Panc1 (cell line): ENCODE measurements at regions not wholly inside any gene's neighbourhood (a gene's known extent, or its start where the extent isn't known, plus 50 kb on each side); places are given as distances from the start of the nearest gene placed in this dataset.

Experiments
- ATAC-seq: fragments of 200-7000 bp; cut with Tn5 transposase; 2 replicates; pipeline ENCODE4 v1.9.1; 2020; ENCODE audit warnings: mild to moderate bottlenecking, moderate library complexity
- BruUV-seq: library from RNA; stranded (reverse); fragments of 400-500 nt; replicated peaks from 2 replicates; lab custom pipeline; 2021; lab: Mats Ljungman, UMichigan
- CTCF ChIA-PET: fragments of 300-600 bp; sonication (Branson Sonifier 250); formaldehyde crosslinking; loops from one replicate; lab custom pipeline; 2022; ENCODE audit warnings: antibody characterized with exemption; lab: Charles Lee
- POLR2A ChIA-PET: fragments of 300-600 bp; sonication (Branson Sonifier 250); formaldehyde crosslinking; loops from one replicate; lab custom pipeline; 2022; ENCODE audit warnings: antibody characterized with exemption; lab: Charles Lee
- DNase-seq: peaks from one replicate; pipeline ENCODE4 v3.0.0-alpha.2; 2010; ENCODE audit warnings: low read depth, low spot score
- H3K27ac ChIP-seq: 2 replicates; pipeline ENCODE4 v1.5.1; 2011; ENCODE audit warnings: mild to moderate bottlenecking, low read length, inconsistent platforms
- H3K27me3 ChIP-seq: fragments of 200-500 bp; sonication (Bioruptor generic); 2 replicates; pipeline ENCODE4 v1.6.0; 2014; ENCODE audit warnings: low read length, inconsistent platforms; ENCODE audit not compliant: control insufficient read depth, insufficient read depth
- H3K36me3 ChIP-seq: fragments of 200-500 bp; sonication (Bioruptor generic); 2 replicates; pipeline ENCODE4 v1.5.1; 2014; ENCODE audit warnings: inconsistent platforms, mild to moderate bottlenecking, low read length, moderate library complexity; ENCODE audit not compliant: control insufficient read depth, insufficient read depth
- H3K4me1 ChIP-seq: 2 replicates; pipeline ENCODE4 v1.5.1; 2011; ENCODE audit warnings: inconsistent platforms, mild to moderate bottlenecking, low read length, moderate library complexity; ENCODE audit not compliant: control insufficient read depth, insufficient read depth
- H3K4me3 ChIP-seq, 2 experiments: 2 replicates each; pipeline ENCODE4 v1.5.1; 2011 to 2012; ENCODE audit warnings: low read depth in 2 of 2, low read length in 2 of 2, mild to moderate bottlenecking in 2 of 2, inconsistent platforms in 1 of 2, moderate library complexity in 1 of 2
- H3K9me3 ChIP-seq: fragments of 200-500 bp; sonication (Bioruptor generic); 2 replicates; pipeline ENCODE4 v1.5.1; 2014; ENCODE audit warnings: low read depth, mild to moderate bottlenecking, inconsistent platforms, low read length, moderate library complexity; ENCODE audit not compliant: control insufficient read depth, insufficient read depth
- POLR2AphosphoS5 ChIP-seq: IDR thresholded peaks from 2 replicates; pipeline ENCODE4 v1.6.1; 2012; ENCODE audit warnings: mild to moderate bottlenecking, low read depth, low read length, moderate library complexity
- SIN3A ChIP-seq: IDR thresholded peaks from 2 replicates; pipeline ENCODE4 v1.6.1; 2012; ENCODE audit warnings: low read depth, mild to moderate bottlenecking, low read length, moderate library complexity, borderline replicate concordance; ENCODE audit not compliant: insufficient read depth
- TCF7L2 ChIP-seq: IDR thresholded peaks from 2 replicates; pipeline ENCODE4 v1.6.1; 2011; ENCODE audit warnings: mild to moderate bottlenecking, low read depth, low read length, inconsistent platforms
- in situ Hi-C: cut with HindIII; loops from 2 replicates; pipeline ENCODE4 v1.10.0; 2016; ENCODE audit warnings: low sequenced_read_pairs, low pct_unique_long_range_greater_than_20kb
- intact Hi-C: fragments of 100-400 bp; cut with micrococcal nuclease; formaldehyde crosslinking; loops from one replicate; pipeline ENCODE4 v1.10.0; 2022; ENCODE audit not compliant: unreplicated experiment
- TF ChIP-seq, protein P1 (sequence below): fragments of 450-650 bp; IDR thresholded peaks from 2 replicates; pipeline ENCODE4 v1.5.1; 2017; ENCODE audit warnings: mild to moderate bottlenecking
- TF ChIP-seq, protein P2 (sequence below), 2 experiments: IDR thresholded peaks; 2 replicates each; pipeline ENCODE4 v1.6.1; 2011 to 2012; ENCODE audit warnings: low read depth in 2 of 2, control low read depth in 1 of 2, low read length in 1 of 2, mild to moderate bottlenecking in 1 of 2, moderate library complexity in 1 of 2; ENCODE audit not compliant: insufficient read depth in 1 of 2

DNA sequence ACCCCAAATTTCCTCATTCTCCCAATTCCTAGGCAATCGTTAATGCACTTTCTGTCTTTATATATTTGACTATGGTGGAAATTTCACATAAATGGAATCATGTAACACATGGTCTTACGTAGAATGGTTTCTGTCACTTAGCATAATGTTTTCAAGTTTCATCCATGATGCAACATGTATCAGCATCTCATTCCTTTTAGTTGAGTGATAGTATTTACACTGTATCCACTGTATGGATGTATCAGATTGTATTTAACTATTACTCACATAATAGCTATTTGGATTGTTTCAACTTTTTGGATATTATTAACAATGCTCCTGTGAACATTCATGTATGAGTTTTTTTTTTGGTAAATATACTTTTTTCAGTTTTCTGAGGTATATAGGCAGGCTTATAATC, 982.3 kb upstream of the DDX18 start:
- Histone ChIP-seq H3K36me3 (no peaks in the 10 kb centered on the region), H3K27ac (no peak overlapping the region), H3K4me1 (no peaks in the 10 kb centered on the region), H3K9me3 (0 out of 2 replicates have a peak, but pooled peaks cover 2% of the 10 kb centered on the region), H3K4me3 (no peak overlapping the region), H3K27me3 (no peaks in the 10 kb centered on the region)
- DNase-seq (no peak), ATAC-seq (no peak)
- no TSS peak for BruUV-seq
- ChIA-PET POLR2A (no interaction called here), CTCF (no interaction called here)
- intact Hi-C loops, result no loop called here
- TF ChIP-seq TCF7L2 (no peak), POLR2AphosphoS5 (no peak)
- TF ChIP-seq, protein P1, sequence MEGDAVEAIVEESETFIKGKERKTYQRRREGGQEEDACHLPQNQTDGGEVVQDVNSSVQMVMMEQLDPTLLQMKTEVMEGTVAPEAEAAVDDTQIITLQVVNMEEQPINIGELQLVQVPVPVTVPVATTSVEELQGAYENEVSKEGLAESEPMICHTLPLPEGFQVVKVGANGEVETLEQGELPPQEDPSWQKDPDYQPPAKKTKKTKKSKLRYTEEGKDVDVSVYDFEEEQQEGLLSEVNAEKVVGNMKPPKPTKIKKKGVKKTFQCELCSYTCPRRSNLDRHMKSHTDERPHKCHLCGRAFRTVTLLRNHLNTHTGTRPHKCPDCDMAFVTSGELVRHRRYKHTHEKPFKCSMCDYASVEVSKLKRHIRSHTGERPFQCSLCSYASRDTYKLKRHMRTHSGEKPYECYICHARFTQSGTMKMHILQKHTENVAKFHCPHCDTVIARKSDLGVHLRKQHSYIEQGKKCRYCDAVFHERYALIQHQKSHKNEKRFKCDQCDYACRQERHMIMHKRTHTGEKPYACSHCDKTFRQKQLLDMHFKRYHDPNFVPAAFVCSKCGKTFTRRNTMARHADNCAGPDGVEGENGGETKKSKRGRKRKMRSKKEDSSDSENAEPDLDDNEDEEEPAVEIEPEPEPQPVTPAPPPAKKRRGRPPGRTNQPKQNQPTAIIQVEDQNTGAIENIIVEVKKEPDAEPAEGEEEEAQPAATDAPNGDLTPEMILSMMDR, result no peak
- in situ Hi-C loops, result no loop called here

DNA sequence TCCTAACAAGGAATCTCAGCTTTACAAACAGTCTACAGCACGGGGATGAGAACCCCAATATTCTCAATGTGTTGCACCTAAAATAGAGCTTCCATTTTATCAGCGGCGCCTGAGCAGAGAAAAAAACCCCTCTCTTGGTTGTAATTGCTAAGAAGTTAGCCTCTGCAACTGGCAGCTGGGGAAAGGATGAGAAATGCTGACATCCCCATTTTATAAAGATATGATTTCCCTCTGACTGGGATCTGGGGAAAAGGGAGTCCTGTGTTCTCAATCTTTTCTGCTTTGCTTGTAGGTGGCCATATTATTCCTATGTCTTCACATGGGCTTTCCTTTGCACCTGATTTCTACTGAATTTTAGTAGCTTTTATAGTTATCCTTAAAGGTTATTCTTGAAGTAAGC, 981.4 kb upstream of the DDX18 start:
- Histone ChIP-seq H3K9me3 (0 out of 2 replicates have a peak, but pooled peaks cover 2% of the 10 kb centered on the region), H3K27ac (no peak overlapping the region), H3K4me1 (no peaks in the 10 kb centered on the region), H3K36me3 (no peaks in the 10 kb centered on the region), H3K4me3 (no peak overlapping the region), H3K27me3 (no peaks in the 10 kb centered on the region)
- in situ Hi-C loops, result no loop called here
- TF ChIP-seq, protein P2, sequence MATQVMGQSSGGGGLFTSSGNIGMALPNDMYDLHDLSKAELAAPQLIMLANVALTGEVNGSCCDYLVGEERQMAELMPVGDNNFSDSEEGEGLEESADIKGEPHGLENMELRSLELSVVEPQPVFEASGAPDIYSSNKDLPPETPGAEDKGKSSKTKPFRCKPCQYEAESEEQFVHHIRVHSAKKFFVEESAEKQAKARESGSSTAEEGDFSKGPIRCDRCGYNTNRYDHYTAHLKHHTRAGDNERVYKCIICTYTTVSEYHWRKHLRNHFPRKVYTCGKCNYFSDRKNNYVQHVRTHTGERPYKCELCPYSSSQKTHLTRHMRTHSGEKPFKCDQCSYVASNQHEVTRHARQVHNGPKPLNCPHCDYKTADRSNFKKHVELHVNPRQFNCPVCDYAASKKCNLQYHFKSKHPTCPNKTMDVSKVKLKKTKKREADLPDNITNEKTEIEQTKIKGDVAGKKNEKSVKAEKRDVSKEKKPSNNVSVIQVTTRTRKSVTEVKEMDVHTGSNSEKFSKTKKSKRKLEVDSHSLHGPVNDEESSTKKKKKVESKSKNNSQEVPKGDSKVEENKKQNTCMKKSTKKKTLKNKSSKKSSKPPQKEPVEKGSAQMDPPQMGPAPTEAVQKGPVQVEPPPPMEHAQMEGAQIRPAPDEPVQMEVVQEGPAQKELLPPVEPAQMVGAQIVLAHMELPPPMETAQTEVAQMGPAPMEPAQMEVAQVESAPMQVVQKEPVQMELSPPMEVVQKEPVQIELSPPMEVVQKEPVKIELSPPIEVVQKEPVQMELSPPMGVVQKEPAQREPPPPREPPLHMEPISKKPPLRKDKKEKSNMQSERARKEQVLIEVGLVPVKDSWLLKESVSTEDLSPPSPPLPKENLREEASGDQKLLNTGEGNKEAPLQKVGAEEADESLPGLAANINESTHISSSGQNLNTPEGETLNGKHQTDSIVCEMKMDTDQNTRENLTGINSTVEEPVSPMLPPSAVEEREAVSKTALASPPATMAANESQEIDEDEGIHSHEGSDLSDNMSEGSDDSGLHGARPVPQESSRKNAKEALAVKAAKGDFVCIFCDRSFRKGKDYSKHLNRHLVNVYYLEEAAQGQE (IDR thresholded peaks at IDR 0.05; ENCODE audit: insufficient read depth in 1 of 2, low read depth in 2 of 2, low read length in 1 of 2), result no peak
- TF ChIP-seq SIN3A (no peak), POLR2AphosphoS5 (no peak), TCF7L2 (no peak)
- TF ChIP-seq, protein P1, result no peak
- no peak for DNase-seq
- CTCF ChIA-PET, result no interaction called here
- POLR2A ChIA-PET, result no interaction called here
- intact Hi-C loops, result no loop called here
- BruUV-seq, result no TSS peak
- ATAC-seq, result no peak
